HG03460 (cell line): ENCODE measurements at regions not wholly inside any gene's neighbourhood (a gene's known extent, or its start where the extent isn't known, plus 50 kb on each side); places are given as distances from the start of the nearest gene placed in this dataset.

Experiments
- ATAC-seq: cut with Tn5 transposase; IDR thresholded peaks from one replicate; pipeline ENCODE4 v1.9.1; 2021; ENCODE audit not compliant: unreplicated experiment

- no peak for ATAC-seq
Measured at GRCh38 chr13:107003911-107004310, 436.0 kb upstream of the ARGLU1 start.

- ATAC-seq, result no peak
Measured at GRCh38 chr13:106998664-106999063, 430.7 kb upstream of the ARGLU1 start.

GRCh38 chr13:106997696-106998095 lies 429.8 kb upstream of the ARGLU1 start:
- no peak for ATAC-seq

- no peak for ATAC-seq
Measured at GRCh38 chr13:106996867-106997618, 429.1 kb upstream of the ARGLU1 start.

GRCh38 chr13:106990594-106990993 lies 422.7 kb upstream of the ARGLU1 start:
- no peak for ATAC-seq

GRCh38 chr13:106989876-106990275 lies 421.9 kb upstream of the ARGLU1 start:
- no peak for ATAC-seq

- ATAC-seq, result no peak
Measured at GRCh38 chr13:106987427-106987785, 419.5 kb upstream of the ARGLU1 start.

GRCh38 chr13:106986687-106987426 lies 418.9 kb upstream of the ARGLU1 start:
- ATAC-seq, result no peak

GRCh38 chr13:106986033-106986484 lies 418.1 kb upstream of the ARGLU1 start:
- no peak for ATAC-seq

- no peak for ATAC-seq
Measured at GRCh38 chr13:106985481-106985880, 417.5 kb upstream of the ARGLU1 start.

- ATAC-seq, result no peak
Measured at GRCh38 chr13:106981051-106981450, 413.1 kb upstream of the ARGLU1 start.

- no peak for ATAC-seq
Measured at GRCh38 chr13:106967391-106967790, 399.5 kb upstream of the ARGLU1 start.

GRCh38 chr13:106963151-106963550 lies 395.2 kb upstream of the ARGLU1 start:
- no peak for ATAC-seq

GRCh38 chr13:106961651-106962050 lies 393.7 kb upstream of the ARGLU1 start:
- no peak for ATAC-seq

GRCh38 chr13:106961216-106961615 lies 393.3 kb upstream of the ARGLU1 start:
- ATAC-seq, result no peak

- no peak for ATAC-seq
Measured at GRCh38 chr13:106958621-106959048, 390.7 kb upstream of the ARGLU1 start.

- ATAC-seq, result no peak
Measured at GRCh38 chr13:106942563-106942962, 374.6 kb upstream of the ARGLU1 start.

GRCh38 chr13:106941779-106942178 lies 373.8 kb upstream of the ARGLU1 start:
- ATAC-seq, result no peak

GRCh38 chr13:106927421-106927820 lies 359.5 kb upstream of the ARGLU1 start:
- no peak for ATAC-seq

- ATAC-seq, result no peak
Measured at GRCh38 chr13:106922384-106922783, 354.4 kb upstream of the ARGLU1 start.

GRCh38 chr13:106919638-106920037 lies 351.7 kb upstream of the ARGLU1 start:
- no peak for ATAC-seq

GRCh38 chr13:106919133-106919532 lies 351.2 kb upstream of the ARGLU1 start:
- no peak for ATAC-seq

- no peak for ATAC-seq
Measured at GRCh38 chr13:106918557-106918860, 350.6 kb upstream of the ARGLU1 start.
